Keratinocyte (primary cell): ENCODE measurements at regions not wholly inside any gene's neighbourhood (a gene's known extent, or its start where the extent isn't known, plus 50 kb on each side); places are given as distances from the start of the nearest gene placed in this dataset.

ENCODE experiments used
- CTCF ChIP-seq, 3 experiments: IDR thresholded peaks in 1 of 3; conservative IDR thresholded peaks in 1 of 3; optimal IDR thresholded peaks in 1 of 3; 2 replicates in 2 of 3; 3 replicates in 1 of 3; pipeline versions ENCODE3 to v1.5.1; 2011; ENCODE audit warnings: low read length in 3 of 3, mild to moderate bottlenecking in 3 of 3, moderate library complexity in 2 of 3, control low read depth in 1 of 3, inconsistent platforms in 1 of 3; ENCODE audit not compliant: insufficient read depth in 2 of 3; ENCODE audit errors: extremely low read depth in 1 of 3
- EZH2 ChIP-seq: IDR thresholded peaks from one replicate; pipeline ENCODE4 v1.6.1; 2012; ENCODE audit warnings: inconsistent platforms, mild to moderate bottlenecking, low read length, moderate library complexity

- TF ChIP-seq CTCF (optimal IDR thresholded peaks at IDR 0.05 in 1 of 3, IDR thresholded peaks at IDR 0.05 in 1 of 3, conservative IDR thresholded peaks at IDR 0.05 in 1 of 3; ENCODE audit: extremely low read depth in 1 of 3, insufficient read depth in 2 of 3, low read length in 3 of 3) (no peak), EZH2 (no peak)
Measured at GRCh38 chr1:87603626-87604025, 274.9 kb downstream of the LMO4 start.
